ENCODE measurements at regions not wholly inside any gene's neighbourhood (a gene's known extent, or its start where the extent isn't known, plus 50 kb on each side); places are given as distances from the start of the nearest gene placed in this dataset.

DNA sequence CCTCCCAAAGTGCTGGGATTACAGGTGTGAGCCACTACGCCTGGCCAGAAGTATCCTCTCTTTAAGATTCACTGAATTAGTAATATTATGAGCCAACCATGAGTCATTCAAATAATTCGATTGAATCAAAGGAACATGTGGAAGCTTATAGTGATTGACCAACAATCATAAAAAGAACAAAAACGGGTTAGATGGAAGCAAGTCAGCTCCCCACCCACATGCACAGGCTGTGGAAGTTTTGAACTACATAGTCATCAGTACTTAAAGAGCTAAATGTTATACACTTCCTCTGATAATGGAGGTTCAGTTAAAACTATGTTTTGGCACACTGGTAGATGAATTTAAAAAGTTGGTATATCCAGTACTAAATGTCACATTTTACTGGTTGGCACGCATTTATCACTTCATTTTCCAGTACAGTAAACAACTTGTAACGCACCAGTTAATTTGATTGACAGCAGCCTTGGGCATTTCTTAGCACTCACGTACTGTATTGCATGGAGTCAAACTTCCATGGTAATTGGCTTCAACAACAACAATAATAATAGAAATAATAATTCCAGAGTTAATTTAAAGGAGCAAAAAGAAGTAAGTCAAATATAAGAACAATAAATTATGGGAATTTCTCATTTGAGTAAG lies 1107.3 kb upstream of the MAP3K7 start:
- no peak overlapping the region for H3K18ac ChIP-seq (ENCODE audit: insufficient read length, low read depth, low read length)
- H3K9me3 Mint-ChIP-seq = no peaks in the 10 kb centered on the region
- no peaks in the 10 kb centered on the region; the same call in 1 of the 2 replicates for H3K27me3 Mint-ChIP-seq (ENCODE audit: low read depth)
- H2BK15ac ChIP-seq (ENCODE audit: low read depth, low read length) = no peak overlapping the region
- H4K20me1 ChIP-seq (ENCODE audit: control insufficient read depth, insufficient read depth, insufficient read length) = no peaks in the 10 kb centered on the region
- no peak overlapping the region for H3K23ac ChIP-seq (ENCODE audit: insufficient read length, low read depth, low read length)
- no peak overlapping the region for H2AFZ ChIP-seq (ENCODE audit: low read length)
- H3K79me2 ChIP-seq (ENCODE audit: insufficient read depth, low read length) = no peaks in the 10 kb centered on the region
- no peaks in the 10 kb centered on the region for H3K23me2 ChIP-seq (ENCODE audit: insufficient read length, low read depth, low read length, poor library complexity, severe bottlenecking)
- H3K4ac ChIP-seq (ENCODE audit: low read depth, low read length) = no peak overlapping the region
- H4K91ac ChIP-seq (ENCODE audit: insufficient read length, low read depth, low read length) = no peak overlapping the region
- H3K14ac ChIP-seq (ENCODE audit: insufficient read depth, low read length) = no peak overlapping the region
- no peaks in the 10 kb centered on the region for H3K36me3 Mint-ChIP-seq (ENCODE audit: insufficient read depth in 1 of 3, low read depth in 3 of 3)
- H3K9ac ChIP-seq (ENCODE audit: extremely low read depth, insufficient read length, low read length) = no peak overlapping the region
- no peak overlapping the region for H2AK5ac ChIP-seq (ENCODE audit: insufficient read length, low read length)
- H3K4me1 Mint-ChIP-seq = no peaks in the 10 kb centered on the region
- no peak overlapping the region for H3T11ph ChIP-seq (ENCODE audit: low read length)
- H3K79me1 ChIP-seq (ENCODE audit: insufficient read depth, low read depth, low read length, poor library complexity, severe bottlenecking) = no peaks in the 10 kb centered on the region
- no peak overlapping the region for H2BK5ac ChIP-seq (ENCODE audit: insufficient read length, low read length)
- no peak for DNase-seq
- H3K4me2 ChIP-seq (ENCODE audit: insufficient read depth, insufficient read length, low read length) = no peak overlapping the region
- H3K9me3 ChIP-seq (ENCODE audit: control insufficient read depth, low read depth, low read length) = no peaks in the 10 kb centered on the region
- H2BK12ac ChIP-seq (ENCODE audit: insufficient read length, low read depth, low read length) = no peak overlapping the region
- WGBS (ENCODE audit: extremely low coverage, insufficient read length, low lambda C conversion rate) = no CpG with 5 or more reads among the region's 6 CpGs
- no peak overlapping the region for H3K27ac Mint-ChIP-seq
- H3K4me3 Mint-ChIP-seq = no peak overlapping the region
- TF ChIP-seq, protein P1, sequence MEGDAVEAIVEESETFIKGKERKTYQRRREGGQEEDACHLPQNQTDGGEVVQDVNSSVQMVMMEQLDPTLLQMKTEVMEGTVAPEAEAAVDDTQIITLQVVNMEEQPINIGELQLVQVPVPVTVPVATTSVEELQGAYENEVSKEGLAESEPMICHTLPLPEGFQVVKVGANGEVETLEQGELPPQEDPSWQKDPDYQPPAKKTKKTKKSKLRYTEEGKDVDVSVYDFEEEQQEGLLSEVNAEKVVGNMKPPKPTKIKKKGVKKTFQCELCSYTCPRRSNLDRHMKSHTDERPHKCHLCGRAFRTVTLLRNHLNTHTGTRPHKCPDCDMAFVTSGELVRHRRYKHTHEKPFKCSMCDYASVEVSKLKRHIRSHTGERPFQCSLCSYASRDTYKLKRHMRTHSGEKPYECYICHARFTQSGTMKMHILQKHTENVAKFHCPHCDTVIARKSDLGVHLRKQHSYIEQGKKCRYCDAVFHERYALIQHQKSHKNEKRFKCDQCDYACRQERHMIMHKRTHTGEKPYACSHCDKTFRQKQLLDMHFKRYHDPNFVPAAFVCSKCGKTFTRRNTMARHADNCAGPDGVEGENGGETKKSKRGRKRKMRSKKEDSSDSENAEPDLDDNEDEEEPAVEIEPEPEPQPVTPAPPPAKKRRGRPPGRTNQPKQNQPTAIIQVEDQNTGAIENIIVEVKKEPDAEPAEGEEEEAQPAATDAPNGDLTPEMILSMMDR (conservative IDR thresholded peaks at IDR 0.05) = no peak
- H2BK20ac ChIP-seq (ENCODE audit: low read depth, low read length, poor library complexity, severe bottlenecking) = no peak overlapping the region
- H2BK120ac ChIP-seq (ENCODE audit: low read depth, low read length, poor library complexity, severe bottlenecking) = no peak overlapping the region
- no peak overlapping the region for H3K56ac ChIP-seq (ENCODE audit: insufficient read length, low read depth, low read length)
- H4K5ac ChIP-seq (ENCODE audit: insufficient read length, low read depth, low read length) = no peak overlapping the region
- H3K27ac ChIP-seq (ENCODE audit: insufficient read length, low read depth, low read length) = no peak overlapping the region
- no peaks in the 10 kb centered on the region for H3K4me1 ChIP-seq (ENCODE audit: insufficient read depth, low read length)
- no peak overlapping the region for H4K8ac ChIP-seq (replicated peaks; ENCODE audit: insufficient read length, low read depth, low read length)
- H3K27me3 ChIP-seq (ENCODE audit: insufficient read depth, low read length) = no peaks in the 10 kb centered on the region

Measured in H9 (cell line).